ENCODE measurements at regions not wholly inside any gene's neighbourhood (a gene's known extent, or its start where the extent isn't known, plus 50 kb on each side); places are given as distances from the start of the nearest gene placed in this dataset.
"Not testable (repeated sequence)": the region's sequence is repeated elsewhere in the genome, so short reads cannot be mapped to it uniquely, and the experiment has no call there.

DNA sequence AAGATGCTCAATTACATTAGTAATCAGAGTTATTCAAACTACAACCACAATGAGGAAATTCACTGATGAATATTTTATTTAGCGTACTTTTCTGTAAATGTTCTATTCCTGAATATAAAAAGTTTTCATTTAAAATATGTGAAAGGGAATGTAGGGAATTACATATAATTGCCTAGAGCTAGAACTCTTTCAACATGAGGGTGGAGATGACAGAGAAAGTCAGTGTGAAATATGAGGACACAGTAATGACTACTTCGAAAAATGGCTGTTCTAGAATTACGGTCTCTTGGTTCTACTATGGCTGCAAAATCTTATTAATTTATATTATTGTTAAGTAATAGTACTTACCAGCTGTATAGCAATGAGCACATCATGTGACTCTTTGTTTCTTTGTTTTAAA lies 1647.4 kb upstream of the PIK3C3 start:
- DNase-seq, result no peak

DNA sequence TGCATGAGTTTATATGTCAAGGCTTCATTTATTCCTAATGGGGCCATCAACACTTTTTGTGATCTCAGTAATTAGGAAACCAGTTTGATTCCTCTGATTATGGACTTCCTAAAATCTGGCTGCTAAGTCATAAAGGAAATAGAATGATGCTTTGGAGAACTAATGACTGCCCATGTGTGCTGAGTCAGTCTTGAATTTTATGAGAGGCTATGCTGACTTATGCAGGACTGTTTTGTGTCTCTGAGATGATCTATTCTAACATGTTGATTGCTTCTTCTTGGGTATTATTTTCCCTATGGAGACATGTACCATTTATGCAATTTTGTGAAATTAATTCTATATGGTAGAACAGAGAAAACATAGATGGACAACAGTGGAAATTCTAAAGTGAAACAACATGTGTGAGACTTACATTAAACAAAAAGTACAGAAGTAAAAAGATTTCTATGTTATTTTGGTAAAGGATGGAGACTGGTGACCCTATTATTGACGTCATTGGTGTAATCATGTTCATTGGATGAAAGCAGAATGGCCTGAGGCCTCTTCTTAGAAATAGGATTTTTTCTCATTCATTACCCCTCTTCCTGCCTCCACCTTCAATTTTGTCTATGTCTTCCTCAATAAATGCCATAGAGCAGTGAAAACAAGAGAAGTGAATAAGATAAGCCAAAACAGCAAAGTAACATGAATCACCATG lies 1658.2 kb upstream of the PIK3C3 start:
- no peak for DNase-seq

- DNase-seq, result peak; percentile 77
These were observed 1661.9 kb upstream of the PIK3C3 start for GRCh38 chr18:40292985-40293710.

- no peak for DNase-seq
These were observed 1671.5 kb upstream of the PIK3C3 start for GRCh38 chr18:40283560-40283959.

GRCh38 chr18:40281356-40281755 lies 1673.7 kb upstream of the PIK3C3 start:
- not testable (repeated sequence) for DNase-seq

DNA sequence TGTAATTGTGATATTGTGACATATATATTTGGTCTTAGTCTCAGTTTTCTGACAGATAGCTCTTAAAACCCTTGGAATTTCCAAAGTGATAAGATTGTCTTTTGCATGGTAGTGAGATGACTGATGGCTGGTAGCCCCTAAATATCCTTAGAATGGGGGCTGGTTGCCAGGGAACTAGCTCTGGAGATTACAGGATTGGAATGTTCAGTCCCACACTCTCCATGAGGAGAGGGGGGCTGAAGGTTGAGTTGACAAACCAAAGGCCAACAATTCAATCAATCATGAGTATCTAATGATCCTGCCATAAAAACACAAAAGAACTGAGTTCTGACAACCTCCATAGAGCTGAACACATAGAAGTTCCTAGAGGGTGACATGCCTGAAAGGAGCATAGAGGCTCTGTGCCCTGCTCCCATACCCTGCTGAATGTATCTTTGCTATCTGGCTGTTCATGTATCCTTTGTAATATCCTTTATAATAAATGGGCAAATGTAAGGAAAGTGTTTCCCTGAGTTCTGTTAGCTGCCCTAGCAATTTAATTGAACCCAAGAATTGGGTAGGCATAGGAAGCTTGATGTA lies 1680.3 kb upstream of the PIK3C3 start:
- DNase-seq, result no peak

DNA sequence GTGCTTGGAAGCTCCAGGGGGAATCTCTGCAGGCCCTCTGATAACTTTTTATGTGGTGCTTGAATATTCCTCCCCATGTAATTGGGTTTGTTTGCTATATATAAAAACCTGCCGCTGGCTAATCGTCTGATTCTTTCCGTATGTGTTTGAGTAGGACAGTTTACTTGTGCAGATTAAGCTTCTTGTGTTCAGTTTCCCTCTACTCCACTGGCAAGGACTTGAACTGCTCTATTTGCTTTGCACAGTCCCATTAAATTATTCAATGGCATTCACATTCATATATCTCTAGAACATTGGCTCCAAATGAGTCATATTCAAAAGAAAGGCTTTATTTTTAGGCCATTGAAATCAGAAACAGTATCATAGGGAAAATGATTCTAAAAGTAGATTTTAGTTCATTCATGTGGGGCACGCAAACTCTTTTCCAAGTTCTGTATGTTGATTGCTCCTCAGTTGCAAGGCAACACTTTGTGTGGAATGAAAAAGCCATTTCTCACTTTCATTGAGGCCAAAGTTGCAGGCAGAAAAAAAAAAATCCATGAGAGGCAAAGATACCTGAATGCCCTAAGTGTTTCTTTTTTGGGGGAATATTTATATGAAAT lies 1682.3 kb upstream of the PIK3C3 start:
- DNase-seq, result peak; percentile 29

DNA sequence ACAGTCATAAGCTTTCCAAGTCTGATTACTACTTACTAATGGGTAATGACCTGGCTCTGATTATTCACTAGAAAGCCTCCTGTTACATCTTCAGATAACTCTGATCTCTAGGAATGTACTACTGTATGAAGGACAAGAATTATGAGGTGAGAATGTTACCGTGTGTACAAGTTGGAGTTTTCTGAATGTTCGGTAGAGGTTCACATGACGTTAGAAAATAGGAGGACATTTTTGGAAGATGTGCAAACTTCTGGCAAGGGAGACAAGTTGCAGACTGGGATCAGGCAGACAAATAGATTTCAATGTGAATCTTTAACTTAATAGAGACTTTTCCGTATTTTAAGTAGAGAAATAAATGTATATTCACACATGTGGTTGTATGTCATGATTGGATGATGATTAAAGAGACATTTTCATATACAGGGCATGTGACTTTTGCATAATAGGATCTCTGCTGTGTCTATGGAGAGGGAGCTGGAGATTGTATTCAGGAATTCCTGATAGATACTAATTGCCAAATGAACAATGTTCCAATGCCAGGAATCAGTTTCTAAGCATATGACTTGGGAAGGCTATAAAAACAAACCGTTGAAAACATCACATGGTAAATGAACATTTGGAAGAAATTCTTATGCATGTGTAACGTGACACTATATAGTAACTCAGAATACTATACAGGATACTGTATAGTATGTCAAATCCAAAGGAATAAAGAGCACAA lies 1695.8 kb upstream of the PIK3C3 start:
- no peak for DNase-seq

- no peak for DNase-seq
These were observed 1696.7 kb upstream of the PIK3C3 start for GRCh38 chr18:40258311-40258710.

- no peak for DNase-seq
These were observed 1704.8 kb upstream of the PIK3C3 start for GRCh38 chr18:40250236-40250635.

DNA sequence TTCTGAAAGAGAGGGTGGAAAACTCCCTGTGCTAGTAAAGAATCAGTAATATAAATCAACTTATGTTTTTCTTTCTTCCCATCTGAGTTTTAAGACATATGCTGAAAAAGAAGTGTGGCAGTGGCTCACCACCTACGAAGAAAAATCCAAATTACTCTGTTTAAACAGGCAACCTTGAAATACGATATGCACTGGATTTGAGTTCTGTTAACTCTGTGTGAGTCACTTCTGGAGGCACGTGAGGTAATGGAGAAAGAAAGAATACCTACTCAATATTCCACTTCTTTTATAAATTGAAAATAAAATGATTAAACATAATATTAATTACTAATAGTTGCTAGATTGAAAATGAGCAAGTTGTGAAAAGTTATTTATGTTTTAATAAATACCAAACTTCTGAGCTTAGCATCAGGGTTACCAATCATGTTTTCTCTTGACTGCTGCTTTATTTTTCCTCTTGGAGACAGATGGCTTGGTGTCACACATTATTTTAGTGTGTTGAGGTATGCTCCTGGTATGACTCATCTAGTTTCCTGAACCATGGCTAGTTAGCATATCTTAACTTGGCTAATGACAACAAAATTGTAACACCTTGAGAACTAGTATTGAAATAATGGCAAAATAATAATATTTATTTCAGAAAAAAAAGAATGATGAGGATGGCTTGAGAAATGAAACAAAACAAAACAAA lies 1705.5 kb upstream of the PIK3C3 start:
- DNase-seq, result no peak

GRCh38 chr18:40245612-40246011 lies 1709.4 kb upstream of the PIK3C3 start:
- DNase-seq, result not testable (repeated sequence)

DNA sequence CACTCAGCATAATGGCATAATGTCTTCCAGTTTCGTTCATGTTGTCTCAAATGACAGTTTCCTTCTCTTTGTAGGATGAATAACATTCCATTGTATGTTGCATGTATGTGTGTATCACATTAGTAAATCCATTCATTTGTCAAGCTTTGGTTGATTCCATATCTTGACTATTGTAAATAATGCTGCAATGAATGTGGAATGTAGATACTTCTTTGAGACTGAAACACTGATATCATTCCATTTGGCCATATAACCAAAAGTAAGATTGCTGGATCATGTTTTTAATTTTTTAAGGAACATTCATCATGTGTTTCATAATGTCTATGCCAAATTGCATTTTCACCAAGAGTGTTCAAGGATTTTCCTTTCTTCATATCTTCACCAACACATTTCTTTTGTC lies 1711.4 kb upstream of the PIK3C3 start:
- no peak for DNase-seq

DNA sequence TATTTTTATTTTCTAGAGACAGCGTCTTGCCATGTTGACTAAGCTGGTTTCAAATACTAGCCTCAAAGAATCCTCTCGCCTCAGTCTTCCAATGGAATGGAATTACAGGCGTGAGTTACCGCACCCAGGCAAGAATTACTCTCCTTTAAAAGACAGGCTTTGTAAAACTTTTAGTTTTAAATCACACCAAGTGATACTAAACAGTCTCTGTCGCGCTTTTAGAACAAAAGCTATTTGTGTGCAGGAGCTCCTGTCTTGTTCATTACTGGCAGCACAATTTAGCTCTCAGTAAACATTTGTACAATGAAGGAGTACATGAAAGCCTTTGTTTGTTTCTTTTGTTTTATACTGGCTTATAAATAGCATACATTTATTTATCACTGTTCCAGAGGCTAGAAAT lies 1719.2 kb upstream of the PIK3C3 start:
- no peak for DNase-seq

GRCh38 chr18:40235323-40235722 lies 1719.7 kb upstream of the PIK3C3 start:
- no peak for DNase-seq

- DNase-seq, result no peak
These were observed 1721.0 kb upstream of the PIK3C3 start for GRCh38 chr18:40233931-40234616.

GRCh38 chr18:40222776-40223175 lies 1732.3 kb upstream of the PIK3C3 start:
- no peak for DNase-seq

- no peak for DNase-seq
These were observed 1738.2 kb upstream of the PIK3C3 start for GRCh38 chr18:40216856-40217255.

DNA sequence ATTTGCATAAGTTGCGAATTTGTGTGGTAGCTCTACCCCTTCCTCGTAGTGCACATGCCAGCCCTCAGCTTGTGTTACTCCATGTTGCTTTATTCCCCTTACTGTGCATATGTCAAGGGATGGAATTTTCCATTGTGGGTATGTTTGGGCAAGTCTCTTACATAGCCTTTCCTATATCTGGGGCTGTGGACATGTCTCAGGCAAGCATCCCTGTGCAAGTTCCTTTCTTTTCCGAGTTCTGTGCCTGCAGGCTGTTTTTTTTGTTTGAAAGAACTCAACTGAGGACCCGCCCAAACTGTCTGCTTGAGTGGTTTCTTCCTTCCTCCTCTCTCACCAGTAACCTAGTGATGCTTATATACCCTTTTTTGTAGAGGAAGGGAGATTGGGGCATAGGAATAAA lies 1739.1 kb upstream of the PIK3C3 start:
- no peak for DNase-seq

DNA sequence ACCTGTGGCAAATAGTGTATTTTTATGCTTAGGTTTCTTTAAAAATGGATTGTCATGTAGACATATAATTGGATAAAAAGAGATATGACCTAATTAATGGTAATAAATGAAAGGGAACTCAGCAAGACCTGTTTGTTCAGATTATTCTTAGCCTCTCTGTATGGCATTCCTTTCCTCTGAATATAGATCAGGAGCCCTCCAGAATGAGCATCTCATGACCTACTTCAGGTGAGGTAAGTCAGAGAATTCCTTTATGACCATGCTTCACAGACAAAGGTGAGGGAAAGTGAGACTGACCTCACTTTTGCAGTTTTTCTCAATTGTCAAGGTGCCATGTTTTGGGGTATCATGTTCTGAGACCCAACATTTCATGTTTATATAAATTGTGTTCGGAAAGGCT lies 1744.3 kb upstream of the PIK3C3 start:
- DNase-seq, result no peak

- no peak for DNase-seq
These were observed 1746.1 kb upstream of the PIK3C3 start for GRCh38 chr18:40208958-40209357.

DNA sequence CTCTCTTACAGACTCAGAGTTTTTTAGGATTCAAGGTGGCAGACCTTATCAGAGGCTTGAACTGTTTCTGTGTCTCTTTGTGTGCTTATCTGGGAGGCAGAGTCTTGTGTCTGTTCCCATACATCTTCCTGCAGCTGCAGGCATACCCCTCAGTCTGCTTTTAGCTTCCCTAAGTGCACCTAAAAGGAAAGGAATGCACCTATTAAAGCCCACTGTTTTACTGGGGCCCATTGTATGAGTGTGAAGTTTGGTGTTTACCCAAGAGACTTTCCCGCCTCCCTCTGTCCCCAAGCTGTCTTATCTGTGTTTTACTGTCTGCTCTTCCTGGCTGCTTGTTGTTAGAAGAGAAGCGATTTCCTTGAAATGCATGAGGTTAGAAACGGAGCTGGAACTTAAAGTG lies 1757.3 kb upstream of the PIK3C3 start:
- peak; percentile 56 for DNase-seq

All from NCI-H146 (cell line).